ENCODE measurements at regions not wholly inside any gene's neighbourhood (a gene's known extent, or its start where the extent isn't known, plus 50 kb on each side); places are given as distances from the start of the nearest gene placed in this dataset.
"Not testable (repeated sequence)": the region's sequence is repeated elsewhere in the genome, so short reads cannot be mapped to it uniquely, and the experiment has no call there.

DNA sequence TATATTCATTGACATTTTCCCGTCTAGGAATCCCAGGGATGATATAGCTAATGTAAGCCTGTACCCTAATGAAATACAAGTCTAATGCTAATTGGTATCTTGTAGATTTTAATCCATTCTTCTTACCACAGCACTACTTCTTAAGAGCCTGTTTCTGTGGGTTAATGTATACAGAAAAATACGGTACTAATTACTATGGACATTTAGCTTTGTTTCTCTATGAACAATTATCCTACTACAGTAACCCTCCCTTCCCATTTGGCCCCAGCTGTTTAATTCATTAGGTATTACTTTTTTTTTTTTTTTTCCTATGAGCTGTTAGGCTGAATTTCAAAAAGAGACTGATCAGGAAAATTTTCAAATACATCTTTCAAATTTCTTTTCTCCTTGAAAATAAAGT lies 245.1 kb upstream of the SLC7A11 start:
- no peak for DNase-seq

DNA sequence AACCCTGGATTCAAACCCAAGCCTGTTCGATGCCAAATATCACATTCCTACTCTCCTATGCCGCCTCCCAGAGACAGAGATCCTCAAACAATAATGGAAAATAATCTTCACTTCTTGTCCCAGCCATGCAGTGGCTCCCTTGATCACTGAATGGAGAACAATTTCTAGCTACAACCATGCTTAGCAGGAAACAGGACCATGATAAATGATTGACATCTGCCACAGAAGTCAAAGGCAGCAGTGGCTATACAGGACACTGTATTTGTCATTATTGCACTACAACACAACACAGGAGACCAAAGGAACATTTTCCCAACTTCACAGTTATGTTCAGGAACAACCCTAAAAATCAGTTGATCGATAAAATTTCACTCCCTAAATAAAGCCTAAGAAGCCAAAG lies 243.3 kb upstream of the SLC7A11 start:
- no peak for DNase-seq

DNA sequence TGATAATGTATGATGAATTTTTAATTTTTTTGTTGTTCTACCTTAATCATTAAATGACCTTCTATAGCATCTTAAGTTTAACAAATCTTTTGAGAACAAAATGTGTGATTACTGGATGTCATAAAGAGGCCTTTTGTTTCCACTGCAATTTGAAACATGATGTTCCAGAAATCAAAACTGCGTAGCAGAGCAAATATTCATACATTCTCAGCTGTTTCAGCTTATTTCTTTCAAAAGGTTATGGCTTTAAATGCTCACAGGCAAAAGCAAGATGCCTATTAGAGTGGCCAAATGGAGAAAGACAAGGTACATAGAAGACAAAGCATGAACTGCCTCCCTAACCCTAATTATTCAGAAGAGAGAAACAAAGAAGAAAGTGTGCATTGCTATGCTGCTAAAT lies 233.0 kb upstream of the SLC7A11 start:
- no peak for DNase-seq

DNA sequence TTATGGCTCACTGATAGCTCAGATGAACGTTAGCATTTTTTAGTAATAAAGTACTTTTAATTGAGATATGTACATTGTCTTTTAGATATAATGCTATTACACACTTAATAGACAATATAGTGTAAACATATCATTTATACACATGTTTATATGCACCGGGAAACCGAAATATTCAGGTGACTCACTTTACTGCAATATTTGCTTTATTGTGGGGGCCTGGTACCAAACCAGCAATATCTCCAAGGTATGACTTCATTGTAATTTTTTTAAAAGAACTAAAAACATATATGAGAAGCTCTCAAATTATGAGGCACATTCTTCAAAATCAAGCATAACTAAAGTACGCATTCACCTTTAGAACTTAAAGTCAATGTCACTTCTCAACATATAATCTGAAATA lies 231.2 kb upstream of the SLC7A11 start:
- no peak for DNase-seq

DNA sequence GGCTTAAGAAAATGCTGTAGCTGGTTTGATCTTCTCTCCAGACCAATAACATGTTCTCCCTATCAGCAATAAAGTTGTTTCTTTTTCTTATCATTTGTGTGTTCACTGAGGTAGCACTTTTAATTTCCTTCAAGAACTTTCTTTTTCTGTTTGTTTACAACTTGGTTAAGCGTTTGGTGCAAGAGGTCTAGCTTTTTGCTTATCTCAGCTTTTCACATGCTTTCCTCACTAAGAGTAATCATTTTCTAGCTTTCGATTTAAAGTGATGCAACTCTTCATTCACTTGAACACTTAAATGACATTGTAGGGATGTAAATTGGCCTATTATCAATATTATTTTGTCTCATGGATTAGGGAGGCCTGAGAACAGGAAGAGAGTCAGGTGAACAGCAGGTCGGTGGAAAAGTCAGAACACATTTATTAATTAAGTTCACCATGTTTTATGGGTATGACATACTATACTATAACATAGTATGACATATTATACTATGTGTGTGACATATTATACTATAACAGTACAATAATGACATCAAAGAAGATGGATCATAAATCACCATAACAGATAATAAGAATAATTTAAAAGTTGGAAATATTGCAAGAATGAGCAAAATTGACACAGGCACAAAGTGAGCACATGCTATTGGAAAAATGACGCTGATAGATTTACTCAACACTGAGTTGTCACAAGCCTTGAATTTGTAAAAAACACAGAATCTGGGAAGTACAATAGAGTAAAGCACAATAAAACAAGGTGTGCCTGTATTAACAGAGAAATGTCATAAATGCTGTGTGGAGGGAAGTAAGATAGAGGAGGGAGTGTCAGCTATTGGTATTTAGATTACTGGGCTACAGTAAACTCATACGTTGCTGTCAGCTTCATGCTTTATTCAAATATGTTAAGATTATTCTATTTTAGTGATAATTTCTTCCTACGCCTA lies 218.6 kb upstream of the SLC7A11 start:
- DNase-seq, result no peak

DNA sequence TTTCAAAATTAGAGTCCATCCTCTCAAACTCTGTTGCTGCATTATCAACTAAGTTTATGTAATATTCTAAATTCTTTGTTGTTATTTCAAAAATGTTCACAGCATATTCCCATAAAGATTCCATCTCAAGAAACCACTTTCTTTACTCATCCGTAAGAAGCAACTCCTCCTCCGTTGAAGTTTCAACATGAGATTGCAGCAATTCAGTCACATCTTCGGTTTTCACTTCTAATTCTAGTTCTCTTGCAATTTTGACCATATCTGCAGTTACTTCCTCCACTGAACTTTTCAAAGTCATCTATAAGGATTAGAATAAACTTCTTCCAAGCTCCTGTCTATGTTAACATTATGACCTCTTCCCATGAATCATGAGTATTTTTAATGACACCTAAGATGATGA lies 216.6 kb upstream of the SLC7A11 start:
- DNase-seq, result no peak

DNA sequence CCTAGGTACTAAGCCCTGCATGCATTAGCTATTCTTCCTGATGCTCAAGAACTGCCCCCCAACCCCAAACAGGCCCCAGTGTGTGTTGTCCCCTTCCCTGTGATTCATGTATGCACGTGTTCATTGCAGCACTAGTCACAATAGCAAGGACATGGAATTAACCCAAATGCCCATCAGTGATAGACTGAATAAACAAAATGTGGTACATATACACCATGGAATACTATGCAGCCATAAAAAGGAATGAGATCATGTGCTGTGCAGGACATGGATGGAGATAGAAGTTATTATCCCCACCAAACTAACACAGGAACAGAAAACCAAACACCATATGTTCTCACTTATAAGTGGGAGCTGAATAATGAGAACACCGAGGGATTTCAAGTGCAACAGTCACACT lies 214.2 kb upstream of the SLC7A11 start:
- not testable (repeated sequence) for DNase-seq

DNA sequence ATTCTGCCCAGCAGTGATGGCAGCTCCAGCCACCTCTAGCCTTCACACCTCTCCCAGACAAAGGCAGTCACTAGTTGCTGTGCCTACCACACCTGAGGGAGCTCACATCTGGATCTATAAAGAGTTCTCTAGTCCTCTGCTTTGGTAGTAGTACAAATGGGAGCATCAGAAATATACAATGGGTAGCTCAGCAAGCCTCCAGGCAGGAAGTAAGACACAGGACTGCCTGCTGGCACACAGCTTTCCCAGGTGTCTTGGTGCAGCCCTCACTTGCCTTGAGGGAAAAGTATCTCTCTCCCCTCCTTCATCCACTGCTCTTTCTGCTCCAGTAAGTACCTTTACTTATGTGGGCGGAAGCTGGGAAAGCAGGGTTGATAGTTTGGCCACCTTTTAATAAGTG lies 212.9 kb upstream of the SLC7A11 start:
- DNase-seq, result no peak

DNA sequence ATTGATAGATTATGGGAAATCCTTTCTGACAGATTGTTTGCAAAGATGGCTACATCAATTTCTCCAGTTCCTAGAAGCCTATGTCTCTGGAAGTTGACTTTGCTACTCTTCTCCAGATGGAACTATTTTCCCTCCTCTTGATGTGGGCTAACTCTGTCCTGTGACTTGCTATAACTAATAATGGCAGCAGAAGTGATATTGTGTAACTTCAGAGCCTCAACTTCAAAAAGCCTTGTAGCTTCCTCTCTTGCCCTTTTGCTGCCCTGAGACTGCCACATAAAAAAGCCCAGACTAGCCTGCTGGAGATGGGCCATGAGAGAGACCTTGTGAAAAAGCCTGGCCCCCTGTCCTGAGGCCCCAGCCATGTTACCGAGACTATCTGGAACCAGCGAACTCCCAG lies 210.7 kb upstream of the SLC7A11 start:
- DNase-seq, result no peak

DNA sequence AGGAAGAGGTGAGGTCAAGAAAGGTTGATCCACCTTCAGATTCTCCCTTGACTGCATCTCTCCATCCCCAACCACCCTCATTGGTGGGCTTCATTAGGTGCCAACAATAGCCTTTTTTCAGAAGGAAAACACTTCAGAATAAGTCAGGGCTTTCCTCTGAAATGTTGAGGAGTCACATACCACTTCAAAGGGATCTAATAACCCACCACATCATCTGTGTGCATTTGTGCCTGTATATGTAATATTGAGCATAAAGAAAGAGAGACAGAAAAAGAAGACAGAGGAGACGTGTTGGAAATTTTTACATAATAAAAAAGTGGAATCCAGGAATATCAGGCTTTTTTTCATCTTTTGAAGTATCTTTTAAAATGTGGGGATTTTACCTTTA lies 209.1 kb upstream of the SLC7A11 start:
- no peak for DNase-seq

DNA sequence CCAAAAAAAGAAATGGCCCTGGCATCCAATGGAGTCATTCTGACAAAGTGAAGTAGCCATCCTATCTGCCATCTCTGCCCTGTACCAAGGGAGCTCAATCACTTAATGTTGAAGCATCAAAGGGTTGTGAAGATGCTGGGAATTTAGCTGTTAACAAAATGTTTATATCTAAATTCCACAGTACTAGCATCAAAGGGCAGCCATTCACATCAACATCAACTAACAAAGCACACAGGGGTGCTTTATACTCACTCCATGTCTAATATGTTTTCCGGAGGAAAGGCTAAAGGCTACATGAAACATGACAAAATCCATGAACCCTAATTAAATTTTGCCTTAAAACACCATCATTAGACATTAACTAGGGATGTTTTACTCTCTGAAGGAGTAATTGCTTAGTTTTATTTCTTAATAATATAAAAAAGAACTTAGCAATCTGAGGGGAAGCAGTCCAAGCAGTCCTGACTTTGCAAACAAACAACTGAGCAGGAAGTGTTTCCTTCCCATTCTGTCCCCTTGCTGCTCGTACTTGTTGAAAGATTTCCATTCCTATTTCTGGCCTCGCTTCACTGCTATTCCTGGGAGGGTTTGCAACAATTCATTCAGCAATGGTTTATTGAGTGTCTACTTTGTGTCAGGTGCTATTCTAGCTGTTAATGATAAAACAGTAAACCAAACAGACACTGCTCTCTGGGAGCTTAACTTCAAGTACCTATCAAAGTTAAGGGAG lies 208.6 kb upstream of the SLC7A11 start:
- no peak for DNase-seq

DNA sequence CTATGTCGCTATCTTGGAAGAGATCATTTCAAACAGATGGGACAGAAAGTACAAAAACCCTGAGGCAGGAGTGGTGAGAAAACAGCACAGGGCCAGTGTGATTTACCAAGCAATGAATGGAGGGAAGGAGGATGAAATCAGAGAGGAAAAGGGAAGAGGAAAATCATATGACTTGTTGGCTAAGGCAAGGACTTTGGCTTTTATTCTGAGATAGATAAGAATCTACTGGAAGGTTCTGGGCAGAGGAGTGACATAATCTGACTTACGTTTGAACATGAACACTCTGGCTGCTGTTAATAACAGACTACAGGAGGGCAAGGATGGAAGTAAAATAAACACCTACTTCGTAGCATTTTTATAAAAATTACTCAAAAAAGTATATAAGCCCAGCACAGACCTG lies 207.8 kb upstream of the SLC7A11 start:
- DNase-seq, result no peak

DNA sequence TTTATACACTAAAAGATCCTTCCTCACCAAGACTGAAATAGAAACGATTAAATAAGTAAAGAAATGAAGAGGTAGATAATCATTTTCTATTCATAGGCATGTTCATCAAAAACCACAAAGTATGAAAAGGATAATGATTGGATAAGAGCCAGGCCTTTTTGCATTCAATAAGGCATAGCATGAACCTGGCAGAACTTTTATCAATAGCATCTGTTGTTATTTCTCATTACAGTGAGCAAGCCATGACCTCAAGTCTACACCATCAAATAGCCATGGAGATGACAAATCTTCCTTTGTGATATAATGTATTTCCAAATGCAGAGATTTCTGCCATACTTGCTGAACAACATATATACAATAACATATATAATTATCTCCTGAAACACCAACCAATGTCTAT lies 206.0 kb upstream of the SLC7A11 start:
- no peak for DNase-seq

DNA sequence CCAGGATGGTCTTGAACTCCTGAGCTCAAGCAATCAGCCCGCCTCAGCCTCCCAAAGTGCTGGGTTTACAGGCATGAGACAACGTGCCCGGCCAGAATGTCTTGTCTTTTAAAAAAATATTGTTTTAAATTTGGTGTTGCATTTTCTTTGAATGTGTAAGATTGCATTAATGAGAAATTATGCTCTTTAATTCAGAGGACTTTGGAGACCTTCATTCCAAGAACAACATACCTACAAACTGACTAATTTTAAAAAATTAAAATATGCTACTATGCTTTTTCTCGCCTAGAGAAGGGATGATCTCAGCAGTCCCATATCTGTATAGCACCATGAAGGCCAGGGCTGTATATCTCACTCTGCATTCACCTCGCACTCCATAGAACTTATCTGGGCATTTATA lies 204.3 kb upstream of the SLC7A11 start:
- DNase-seq, result no peak

DNA sequence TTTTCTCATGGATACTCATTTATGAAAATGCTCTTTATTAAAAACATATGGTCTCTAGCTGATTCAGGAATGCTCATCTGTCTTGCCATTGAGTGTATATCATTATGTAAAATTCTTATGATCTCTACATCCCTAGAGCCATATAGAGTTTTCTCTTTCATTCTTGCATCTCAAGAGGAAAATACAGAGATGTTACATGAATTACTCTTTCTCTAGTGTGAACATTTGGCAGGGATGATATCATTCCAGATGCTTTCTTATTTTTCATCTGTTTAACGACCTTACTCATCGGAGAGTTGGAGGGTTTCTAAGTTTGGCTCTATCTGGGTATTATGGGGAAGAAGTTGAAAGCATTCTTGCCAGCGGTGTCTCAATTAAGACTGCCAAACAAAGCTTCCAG lies 202.9 kb upstream of the SLC7A11 start:
- DNase-seq, result no peak

DNA sequence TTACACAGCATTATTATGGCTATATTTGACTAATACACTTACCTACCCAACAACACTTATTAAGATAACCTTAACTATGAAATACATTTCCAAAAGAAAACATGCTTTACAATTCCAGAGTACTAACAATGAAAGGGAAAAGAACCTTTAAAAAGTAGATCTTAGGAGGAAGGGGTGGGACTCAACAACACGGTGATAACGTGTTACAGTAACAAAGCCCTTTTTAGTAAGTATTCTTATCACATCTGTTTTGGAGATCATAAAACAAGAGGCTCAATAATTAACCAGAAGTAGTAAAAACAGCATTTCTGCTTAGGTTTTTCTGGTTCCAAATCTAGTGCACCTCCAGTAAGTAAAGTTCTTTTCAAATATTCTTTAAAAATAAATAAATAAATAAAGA lies 202.1 kb upstream of the SLC7A11 start:
- DNase-seq, result no peak

DNA sequence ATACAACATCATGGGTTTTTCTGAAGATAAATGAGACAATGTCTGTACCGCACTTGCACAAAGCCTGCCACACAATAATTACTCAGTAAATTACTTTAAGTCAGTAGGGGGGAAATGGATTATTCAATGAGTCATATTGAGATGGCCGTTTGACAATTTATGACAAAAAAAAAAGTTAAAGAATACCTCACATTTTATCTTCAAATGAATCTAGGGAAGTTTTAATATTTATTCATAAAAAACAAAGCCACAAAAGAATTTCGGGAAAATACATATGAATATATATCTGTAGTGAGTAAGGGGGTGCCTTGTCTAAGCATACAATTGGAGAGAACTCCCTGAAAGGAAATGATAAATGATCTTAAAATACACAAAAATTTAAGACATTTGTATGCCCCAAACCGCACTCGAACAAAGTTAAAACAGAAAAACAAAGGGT lies 197.0 kb upstream of the SLC7A11 start:
- no peak for DNase-seq

DNA sequence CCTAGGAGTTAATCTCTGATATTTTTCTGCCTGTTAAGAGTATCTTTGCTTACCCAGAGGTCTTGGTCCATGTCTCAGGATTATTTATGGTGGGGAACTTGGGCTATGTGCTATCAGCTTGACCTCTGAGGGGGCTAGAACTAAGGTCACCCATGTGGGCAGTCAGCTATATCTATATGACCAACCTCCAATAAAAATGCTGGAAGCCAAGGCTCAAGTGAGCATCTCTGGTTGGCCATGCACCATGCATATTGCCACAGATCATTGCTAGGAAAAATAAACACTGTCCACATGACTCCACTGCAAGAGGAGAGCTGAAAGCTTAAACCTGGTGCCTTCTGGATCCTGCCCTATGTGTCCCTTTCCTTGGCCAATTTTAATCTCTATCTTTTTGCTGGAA lies 196.5 kb upstream of the SLC7A11 start:
- DNase-seq, result no peak

DNA sequence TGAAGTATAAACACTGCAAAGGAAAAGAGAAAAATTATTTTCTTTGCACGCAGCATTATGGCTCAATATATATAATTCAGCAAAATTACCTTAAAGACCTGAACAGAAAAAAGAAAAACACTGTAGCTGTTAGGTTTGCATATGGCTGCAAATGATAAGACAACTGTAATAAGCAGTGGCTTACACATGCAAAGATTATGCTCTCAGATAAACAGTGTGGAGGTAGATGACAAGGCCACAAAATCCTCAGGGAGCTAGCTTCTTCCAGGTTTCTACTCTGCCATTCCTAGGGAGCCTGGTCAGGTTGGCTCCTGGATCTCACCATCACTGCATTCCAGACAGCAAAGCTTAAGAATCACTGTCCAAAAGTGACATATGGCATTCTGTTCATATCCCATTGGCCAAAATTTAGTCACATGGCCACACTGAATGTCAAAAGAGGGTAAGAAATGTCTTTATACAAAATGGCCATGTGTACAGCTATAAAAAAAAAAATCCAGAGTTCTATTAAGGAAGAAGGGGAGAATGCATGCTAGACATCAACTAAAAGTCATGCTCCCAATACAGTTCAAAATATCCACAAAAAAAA lies 195.2 kb upstream of the SLC7A11 start:
- no peak for DNase-seq

DNA sequence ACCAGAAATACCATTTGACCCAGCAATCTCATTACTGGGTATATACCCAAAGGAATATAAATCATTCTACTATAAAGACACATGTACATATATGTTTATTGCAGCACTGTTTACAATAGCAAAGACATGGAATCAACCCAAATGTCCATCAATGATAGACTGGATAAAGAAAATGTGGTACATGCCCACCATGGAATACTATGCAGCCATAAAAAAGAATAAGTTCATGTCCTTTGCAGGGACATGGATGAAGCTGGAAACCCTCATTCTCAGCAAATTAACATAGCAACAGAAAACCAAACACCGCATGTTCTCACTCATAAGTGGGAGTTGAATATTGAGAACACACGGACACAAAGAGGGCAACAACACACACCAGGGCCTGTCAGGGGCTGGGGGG lies 193.6 kb upstream of the SLC7A11 start:
- DNase-seq, result not testable (repeated sequence)

DNA sequence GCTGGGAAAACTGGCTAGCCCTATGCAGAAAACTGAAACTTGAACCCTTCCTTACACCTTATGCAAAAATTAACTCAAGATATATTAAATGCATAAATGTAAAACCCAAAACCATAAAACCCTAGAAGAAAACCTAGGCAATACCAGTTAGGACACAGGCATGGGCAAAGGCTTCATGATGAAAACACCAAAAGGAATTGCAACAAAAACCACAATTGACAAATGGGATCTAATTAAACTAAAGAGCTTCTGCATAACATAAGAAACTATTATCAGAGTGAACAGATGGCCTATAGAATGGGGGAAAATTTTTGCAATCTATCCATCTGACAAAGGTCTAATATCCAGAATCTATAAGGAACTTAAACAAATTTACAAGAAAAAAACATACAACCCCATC lies 192.9 kb upstream of the SLC7A11 start:
- DNase-seq, result not testable (repeated sequence)

DNA sequence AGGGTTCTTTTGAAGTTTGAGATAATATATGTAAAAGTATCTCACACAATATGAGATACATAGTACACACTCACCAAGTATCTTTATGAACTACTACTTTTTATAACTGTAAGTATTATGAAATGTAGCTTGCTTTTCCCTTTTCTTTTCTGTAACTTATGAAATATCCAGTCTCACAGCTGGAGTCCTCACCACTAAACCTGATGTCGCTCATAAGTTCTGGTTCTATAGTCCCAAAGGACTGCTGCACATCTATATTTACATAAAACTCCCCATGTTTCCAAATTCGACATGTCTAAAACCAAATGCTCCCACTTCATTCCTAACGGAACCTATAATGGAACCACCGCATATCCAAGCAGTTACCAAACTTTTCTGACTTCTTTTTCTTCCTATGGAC lies 186.5 kb upstream of the SLC7A11 start:
- no peak for DNase-seq

DNA sequence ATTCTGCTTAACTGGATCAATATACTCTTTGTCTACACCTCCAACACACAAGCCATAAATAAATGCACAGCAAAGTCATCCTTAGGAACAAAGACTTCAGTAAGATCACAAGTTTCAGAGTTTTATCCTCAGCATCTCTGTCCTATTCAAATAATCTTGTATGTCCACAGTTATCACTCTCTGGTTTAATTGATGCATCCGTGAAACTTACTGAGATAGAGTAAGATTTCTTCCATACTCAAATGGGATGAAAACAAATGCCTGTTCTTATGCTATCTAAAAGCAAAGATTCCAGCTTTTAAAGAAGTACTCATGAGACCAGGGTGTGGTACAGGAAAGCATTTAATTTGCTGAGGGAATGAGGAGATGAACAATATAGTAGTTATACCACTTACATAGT lies 184.6 kb upstream of the SLC7A11 start:
- DNase-seq, result no peak

DNA sequence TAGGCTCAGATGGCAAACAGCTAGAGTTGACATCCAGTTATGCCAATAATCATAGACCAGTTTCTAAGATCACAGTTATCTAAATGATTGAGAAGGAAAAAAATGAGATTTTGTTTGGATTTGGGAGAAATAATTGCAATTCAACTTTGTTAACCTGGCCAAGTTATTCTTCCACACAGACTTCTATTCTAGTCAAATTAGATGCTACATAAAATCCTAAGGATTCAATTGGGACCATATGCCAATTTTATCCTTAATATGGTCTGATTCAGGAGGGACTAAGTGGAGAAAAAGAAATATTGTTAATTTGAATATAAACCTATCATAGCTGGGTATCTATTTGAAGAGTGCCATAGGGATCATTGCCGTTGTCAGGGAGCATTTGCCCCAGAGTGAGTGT lies 178.3 kb upstream of the SLC7A11 start:
- DNase-seq, result no peak
